ENCODE measurements at regions not wholly inside any gene's neighbourhood (a gene's known extent, or its start where the extent isn't known, plus 50 kb on each side); places are given as distances from the start of the nearest gene placed in this dataset.

GRCh38 chr17:63134867-63135266 lies 168.8 kb downstream of the TANC2 start:
- no peak for DNase-seq

DNA sequence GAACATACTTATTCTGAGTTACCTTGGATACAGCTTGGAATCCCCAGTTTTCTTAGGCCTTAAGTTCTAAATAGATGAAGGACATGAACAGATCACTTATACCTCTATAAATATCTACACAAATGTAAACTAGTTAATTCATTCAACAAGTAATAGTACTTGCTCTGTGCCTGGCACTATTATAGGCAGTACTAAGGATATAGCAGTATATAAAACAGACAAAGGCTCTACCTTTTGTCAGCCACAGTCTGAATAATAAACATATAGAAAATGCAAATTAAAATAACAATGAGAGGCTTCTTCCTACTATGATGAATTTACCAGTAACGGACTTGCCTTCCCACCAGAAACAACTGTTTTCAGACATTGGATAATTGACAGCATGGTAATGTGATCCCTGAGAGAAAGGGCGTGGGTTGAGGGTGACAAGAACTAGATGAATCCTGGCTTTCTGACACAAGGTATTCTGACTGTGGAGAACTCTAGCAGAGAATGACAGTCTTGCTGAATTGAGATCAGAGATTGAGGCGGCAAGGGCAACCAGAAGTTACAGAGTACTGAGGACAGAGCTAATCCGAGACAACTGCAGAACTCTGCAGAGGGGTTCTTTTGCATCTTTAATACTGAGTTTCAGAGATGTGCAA lies 170.5 kb downstream of the TANC2 start:
- no peak for DNase-seq

DNA sequence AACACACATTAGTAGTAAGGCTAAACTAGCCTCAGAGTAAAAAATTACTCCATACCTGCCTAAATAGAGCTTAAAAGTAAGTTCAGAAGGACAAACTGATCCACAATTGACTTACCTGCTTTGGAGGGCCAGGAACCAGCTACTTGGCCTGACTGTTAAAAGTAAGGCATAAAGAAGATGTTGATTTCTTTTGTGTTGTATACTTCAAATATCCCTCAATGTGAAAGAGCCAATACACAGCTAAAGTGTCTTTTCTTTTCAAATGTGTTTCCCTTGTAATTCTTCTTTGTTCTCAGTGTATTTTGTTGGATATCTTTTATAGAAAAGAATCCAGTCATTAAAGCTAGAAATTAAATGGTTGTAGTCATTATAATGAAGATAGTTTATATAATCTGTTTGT lies 171.1 kb downstream of the TANC2 start:
- no peak for DNase-seq

DNA sequence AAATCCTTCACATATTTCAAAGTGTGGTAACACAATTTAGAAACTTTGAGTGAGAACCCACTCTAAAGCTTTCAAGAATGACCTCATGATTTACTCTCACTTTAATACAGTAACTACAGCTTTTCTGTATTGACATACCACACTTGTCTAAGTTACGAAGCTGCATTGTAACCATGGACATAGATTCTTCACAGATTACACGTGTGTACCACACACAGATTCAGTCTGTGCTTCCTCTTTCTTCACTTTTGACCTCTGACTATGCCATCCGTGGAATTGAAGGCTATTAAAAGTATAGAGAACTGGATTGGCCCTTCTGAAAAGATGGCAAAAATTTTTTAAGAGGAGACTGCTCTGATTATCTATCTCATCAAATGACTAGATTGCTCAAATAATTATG lies 172.7 kb downstream of the TANC2 start:
- DNase-seq, result no peak

GRCh38 chr17:63139356-63139755 lies 173.3 kb downstream of the TANC2 start:
- DNase-seq, result no peak

DNA sequence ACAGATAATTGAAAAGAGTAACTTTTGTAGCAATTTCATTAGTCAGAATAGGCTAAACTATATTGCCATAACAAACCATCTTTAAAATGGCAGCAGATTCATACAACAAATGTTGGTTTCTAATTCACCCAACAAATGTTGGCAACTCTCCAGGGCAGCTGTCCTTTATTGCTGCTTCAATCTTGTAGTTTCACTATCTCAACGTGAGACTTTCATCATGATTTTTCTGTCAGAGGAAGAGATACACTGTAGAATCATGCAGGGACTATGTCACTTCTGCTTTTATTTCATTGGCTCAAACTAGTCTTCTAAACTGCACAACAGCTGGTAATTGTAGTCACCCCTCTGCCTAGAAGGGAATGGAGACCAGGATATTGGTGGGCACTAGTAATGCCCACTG lies 174.2 kb downstream of the TANC2 start:
- DNase-seq, result peak; percentile 7

GRCh38 chr17:63142836-63143235 lies 176.8 kb downstream of the TANC2 start:
- DNase-seq, result no peak

GRCh38 chr17:63150490-63150889 lies 184.5 kb downstream of the TANC2 start:
- DNase-seq, result no peak

GRCh38 chr17:63150994-63151464 lies 185.0 kb downstream of the TANC2 start:
- DNase-seq, result no peak

DNA sequence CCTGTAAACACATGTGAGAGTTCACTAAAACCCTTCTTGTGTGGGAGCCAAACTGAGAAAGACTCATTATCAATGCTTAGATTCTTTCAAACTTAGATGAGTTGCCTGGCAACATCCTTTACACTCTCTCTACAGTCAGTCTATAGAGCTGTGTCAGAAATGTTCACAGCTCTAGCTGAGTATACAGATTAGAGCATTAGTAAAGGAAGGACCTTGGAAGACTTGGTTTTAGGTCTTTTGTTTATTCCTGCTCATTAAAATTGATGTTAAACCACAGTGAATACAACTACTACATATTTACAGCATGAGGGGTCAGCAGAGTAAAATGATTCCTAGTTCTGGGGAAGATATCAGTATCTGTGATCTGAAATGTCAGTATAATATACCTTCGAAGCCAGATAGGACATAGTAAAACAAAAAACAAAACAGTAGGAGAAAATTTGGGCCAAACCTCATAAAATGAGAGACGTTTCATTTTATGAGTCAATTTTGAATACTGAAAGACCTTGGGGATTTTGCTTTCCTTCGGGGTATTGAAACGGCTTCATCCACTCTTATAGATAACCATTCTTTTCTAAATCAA lies 186.0 kb downstream of the TANC2 start:
- DNase-seq, result no peak

GRCh38 chr17:63153488-63153887 lies 187.5 kb downstream of the TANC2 start:
- DNase-seq, result no peak

DNA sequence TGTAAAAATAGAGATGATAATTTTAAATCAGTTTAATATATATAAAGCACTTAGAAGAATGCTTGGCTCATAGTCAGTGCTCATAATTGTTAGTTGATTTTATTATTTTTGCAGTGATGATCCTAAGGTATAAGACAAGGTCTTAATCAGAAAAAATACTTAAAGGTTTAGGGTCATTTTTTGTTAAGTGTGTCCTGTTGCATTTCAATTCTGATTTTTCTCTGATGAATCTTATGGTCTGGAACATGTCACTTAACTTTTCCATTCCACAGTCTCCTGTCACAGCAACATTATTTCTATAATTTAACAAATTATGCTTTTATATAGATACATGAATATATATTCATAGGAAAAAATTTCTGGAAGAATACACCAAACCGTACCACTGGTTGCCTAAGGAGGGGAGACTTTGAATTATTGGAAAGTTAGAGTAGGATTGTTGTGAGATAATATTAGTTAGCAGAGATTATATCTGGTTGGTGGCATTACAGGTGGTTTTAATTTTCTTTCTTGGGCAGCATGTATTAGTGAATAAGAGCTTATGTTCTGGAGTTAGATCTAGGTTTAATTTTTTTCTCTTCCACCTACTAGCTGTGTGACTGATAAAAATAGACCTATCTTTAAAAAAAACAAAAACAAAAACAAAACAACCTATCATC lies 188.7 kb downstream of the TANC2 start:
- no peak for DNase-seq

DNA sequence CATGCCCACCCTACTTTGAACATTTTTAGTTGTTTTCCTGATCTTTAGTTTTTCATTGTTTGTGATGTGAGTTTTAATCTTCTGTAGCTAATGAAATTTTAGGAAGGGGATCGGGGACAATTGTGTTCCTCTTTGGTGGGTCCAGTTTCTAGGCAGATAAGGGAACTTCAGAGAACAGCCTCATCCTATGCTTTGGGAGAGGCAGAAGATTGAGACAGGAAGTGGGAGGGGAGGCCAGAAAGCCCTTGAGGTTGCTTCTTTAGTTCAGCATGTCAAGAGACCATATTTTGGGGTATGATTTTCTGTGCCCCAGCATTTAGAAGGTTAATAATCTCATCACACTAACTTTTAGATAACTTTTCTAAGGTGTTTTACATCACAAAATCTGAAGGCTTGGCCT lies 191.0 kb downstream of the TANC2 start:
- no peak for DNase-seq

GRCh38 chr17:63162406-63163157 lies 196.5 kb downstream of the TANC2 start:
- DNase-seq, result no peak

DNA sequence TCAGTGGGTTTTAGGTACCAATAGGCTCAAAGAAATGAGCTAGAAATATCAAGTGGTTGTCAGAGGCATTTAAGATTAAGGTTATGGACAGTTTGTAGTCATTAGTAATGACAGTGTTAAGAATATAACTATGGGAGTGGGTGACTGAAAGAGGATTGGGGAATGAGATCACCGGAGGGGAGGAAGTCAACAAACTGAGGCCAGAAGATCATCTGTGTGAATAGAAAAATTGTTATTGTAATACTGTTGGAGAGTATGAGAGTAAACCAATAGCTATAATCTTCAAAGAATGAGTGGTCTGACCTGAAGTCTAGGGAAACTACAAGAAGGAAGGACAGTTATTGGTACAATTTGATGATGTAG lies 197.1 kb downstream of the TANC2 start:
- no peak for DNase-seq

- no peak for DNase-seq
Measured at GRCh38 chr17:63165400-63165799, 199.4 kb downstream of the TANC2 start.

DNA sequence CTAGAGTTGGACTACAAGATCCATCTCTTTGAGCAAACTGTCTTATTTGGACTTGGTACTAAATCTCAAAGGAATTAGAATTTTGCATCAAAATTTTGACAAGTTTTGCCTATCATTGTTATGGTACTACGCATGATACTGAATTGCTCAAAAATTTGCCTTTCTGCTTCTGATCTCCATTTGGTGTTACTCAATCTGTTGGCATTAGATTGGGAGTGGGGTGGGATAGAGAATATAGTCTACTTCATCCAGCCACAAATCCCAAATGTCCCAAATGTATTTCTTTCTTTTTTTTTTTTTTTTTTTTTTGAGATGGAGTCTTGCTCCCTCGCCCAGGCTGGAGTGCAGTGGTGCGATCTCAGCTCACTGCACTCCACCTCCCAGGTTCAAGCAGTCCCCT lies 204.8 kb downstream of the TANC2 start:
- DNase-seq, result no peak

DNA sequence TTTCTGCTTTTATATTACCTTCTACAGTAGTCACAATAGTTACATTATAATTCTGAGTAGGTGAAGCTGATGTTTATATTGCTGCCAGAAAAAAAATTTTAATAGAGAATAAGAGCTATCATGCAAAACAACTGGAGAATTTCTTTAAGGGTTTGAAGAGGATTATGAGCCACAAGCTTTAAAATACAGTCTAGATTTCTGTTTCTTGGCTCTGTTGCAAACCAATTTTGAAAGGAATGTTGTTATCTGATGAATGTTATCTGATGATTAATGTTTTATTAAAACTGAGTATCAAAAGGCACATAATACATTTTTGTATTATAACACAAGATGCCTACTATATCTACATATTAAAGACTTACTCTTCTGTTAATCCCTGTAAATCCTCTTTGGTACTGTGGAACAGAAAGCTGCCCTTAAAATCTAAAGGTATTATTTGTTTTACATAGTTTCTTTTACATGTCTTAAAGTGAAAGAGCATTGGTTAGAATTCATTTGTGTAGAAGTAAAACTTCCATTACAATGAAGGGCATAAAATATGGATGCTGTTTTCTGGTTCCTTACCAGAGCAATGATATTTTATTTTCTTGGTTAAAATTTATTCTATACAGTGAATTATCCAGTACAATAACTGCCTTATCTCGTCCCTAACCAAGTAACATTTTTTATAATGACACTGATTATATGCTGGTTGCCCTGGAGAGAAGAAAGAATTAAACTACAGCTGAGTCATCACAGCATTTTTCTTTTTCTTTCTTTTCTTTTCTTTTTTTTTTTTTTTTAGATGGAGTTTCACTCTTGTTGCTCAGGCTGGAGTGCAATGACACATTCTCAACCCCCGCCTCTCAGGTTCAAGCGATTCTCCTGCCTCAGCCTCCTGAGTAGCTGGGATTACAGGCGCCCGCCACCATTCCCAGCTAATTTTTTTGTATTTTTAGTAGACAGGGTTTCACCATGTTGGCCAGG lies 205.7 kb downstream of the TANC2 start:
- no peak for DNase-seq

DNA sequence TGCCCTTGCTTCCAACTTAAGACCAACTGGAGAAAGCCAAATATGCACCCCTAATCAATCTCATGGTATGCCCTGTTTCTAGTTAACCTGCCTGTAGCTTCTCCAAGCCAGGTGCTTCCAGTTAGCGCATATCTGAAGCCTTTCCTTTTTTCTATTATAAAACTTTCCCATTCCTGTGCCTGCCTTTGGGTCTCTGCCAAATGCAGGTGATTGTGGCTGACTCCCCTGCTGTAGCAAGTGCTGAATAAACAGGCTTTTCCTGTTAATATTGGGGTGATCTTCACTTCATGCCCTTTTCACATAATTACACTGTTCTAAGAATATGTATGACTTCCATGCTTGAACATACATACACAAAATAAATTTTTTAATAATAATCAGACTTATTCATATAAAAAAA lies 207.4 kb downstream of the TANC2 start:
- DNase-seq, result no peak

DNA sequence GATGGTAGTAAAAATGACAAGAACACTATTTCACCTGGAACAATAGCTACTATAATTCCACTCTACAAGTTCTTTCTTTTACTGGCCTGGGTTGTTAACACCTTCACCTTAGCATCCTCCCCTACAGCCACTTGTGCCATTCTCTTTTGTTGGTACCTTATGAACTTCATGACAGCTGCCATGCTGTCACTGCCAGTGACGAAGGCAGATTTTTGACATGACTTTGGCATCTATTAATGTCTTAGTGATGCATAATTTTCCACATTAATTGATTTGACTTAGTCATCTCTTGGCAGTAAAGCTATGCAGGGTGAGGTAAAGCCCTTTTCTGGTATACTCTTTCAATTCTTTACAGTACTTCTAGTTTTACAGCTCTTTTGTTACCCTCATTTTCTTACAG lies 207.9 kb downstream of the TANC2 start:
- DNase-seq, result no peak

DNA sequence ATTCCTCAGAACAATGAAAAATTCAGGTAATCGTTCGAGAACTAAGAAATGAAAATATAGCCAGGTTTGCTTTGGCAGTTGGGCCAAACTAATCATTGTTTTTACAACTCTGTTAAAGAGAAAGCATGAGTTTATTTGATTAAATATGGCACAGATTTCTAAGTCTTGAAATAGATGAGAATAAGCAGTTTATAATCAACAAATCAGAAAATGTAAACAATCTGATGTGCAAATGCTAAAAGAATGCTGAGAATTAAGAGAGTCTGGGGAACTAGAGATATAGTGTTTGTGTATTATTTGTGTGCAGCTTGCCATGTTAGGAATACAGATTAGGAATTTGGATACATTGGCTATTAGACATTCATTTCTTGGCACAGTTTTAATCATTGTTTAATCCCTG lies 212.5 kb downstream of the TANC2 start:
- no peak for DNase-seq

DNA sequence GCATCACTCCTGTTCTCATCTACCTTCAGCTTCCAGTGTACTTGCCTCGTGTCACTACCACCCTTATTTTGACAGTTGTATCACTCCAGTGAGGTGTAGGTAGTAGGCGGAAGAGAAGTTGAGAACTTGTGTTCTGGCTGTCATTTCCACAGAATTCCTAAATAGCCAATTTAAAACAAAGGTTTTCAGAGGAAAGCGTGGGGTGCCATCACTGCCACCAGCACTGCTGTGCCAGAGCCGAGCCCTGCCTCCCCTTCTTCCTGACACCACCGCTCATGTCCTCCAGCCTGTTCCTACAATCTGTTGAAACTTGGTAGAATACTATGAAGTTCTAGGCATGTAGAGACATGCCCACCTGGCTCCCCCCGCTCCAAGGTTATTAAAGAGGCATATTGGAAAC lies 215.8 kb downstream of the TANC2 start:
- no peak for DNase-seq

DNA sequence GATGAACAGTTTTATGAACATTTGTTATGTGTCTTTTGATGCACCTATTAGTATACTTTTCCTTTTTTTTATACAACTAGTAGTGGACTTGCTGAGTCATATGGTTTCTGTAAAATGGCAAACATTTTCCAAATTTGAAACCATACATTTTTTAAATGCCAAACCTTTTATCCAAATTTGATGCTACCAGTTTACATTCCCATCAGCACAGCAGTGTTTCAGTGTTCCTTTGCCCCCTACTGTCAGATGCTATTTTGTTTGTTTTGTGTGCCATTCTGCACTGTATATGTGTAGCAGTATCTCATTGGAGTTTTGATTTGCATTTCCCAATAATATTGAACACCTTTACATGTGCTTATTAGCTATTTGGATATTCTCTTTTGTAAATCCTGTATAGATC lies 219.4 kb downstream of the TANC2 start:
- DNase-seq, result no peak
